ENCODE measurements at regions not wholly inside any gene's neighbourhood (a gene's known extent, or its start where the extent isn't known, plus 50 kb on each side); places are given as distances from the start of the nearest gene placed in this dataset.

- Histone ChIP-seq H4K20me1 (ENCODE audit: insufficient read depth, low read length) (no peaks in the 10 kb centered on the region), H3K9ac (ENCODE audit: insufficient read depth, low read depth, low read length) (no peak overlapping the region), H3K4me2 (ENCODE audit: low read depth, low read length) (no peak overlapping the region), H3K27me3 (ENCODE audit: control insufficient read depth in 1 of 2, insufficient read depth in 2 of 2, low read length in 2 of 2) (no peaks in the 10 kb centered on the region), H2AFZ (ENCODE audit: low read length) (no peak overlapping the region), H3K4me3 (replicated peaks in 1 of 3; ENCODE audit: insufficient read depth in 1 of 3, low read depth in 2 of 3, low read length in 3 of 3) (no peak overlapping the region), H3K36me3 (replicated peaks in 1 of 2; ENCODE audit: control insufficient read depth in 1 of 2, insufficient read depth in 2 of 2, low read length in 2 of 2) (no peaks in the 10 kb centered on the region), H3K79me2 (ENCODE audit: insufficient read depth, low read length) (no peaks in the 10 kb centered on the region), H3K9me3 (ENCODE audit: low read length) (no peaks in the 10 kb centered on the region), H3K27ac (ENCODE audit: extremely low read length, insufficient read depth, low read length) (no peak overlapping the region), H3K4me1 (ENCODE audit: insufficient read depth, low read length) (0 out of 2 replicates have a peak, but pooled peaks cover 9% of the 10 kb centered on the region)
- FAIRE-seq, result no peak
- DNase-seq (ENCODE audit: low spot score), result no peak
- ATAC-seq, result no peak
- POLR2A ChIA-PET, result no interaction called here
- TF ChIP-seq CREB1 (IDR thresholded peaks at IDR 0.05) (peak; percentile 62), CREB1 (CRISPR knock-in tag; IDR thresholded peaks at IDR 0.05) (no peak), KDM5B (CRISPR knock-in tag; IDR thresholded peaks at IDR 0.05; ENCODE audit: borderline replicate concordance) (no peak)
- CTCF ChIA-PET (ENCODE audit: low intra/inter-chr PET ratio, low total read pairs), result no interaction called here
- in situ Hi-C loops (cut with HindIII; ENCODE audit: extremely low pct_ligation_motif_present, low pct_unique_long_range_greater_than_20kb), result no loop called here
- BruUV-seq (replicated peaks), result no TSS peak
- intact Hi-C loops (cut with micrococcal nuclease; ENCODE audit: unreplicated experiment), result no loop called here
Measured at GRCh38 chr9:17060450-17060849, 74.4 kb upstream of the CNTLN start.

- H3K27ac ChIP-seq (ENCODE audit: extremely low read length, insufficient read depth, low read length), result no peak overlapping the region
- H3K79me2 ChIP-seq (ENCODE audit: insufficient read depth, low read length), result no peaks in the 10 kb centered on the region
- H3K27me3 ChIP-seq (ENCODE audit: control insufficient read depth in 1 of 2, insufficient read depth in 2 of 2, low read length in 2 of 2), result no peaks in the 10 kb centered on the region
- FAIRE-seq (no peak), DNase-seq (ENCODE audit: low spot score) (no peak), ATAC-seq (no peak)
- 0 out of 2 replicates have a peak, but pooled peaks cover 9% of the 10 kb centered on the region for H3K4me1 ChIP-seq (ENCODE audit: insufficient read depth, low read length)
- H3K4me2 ChIP-seq (ENCODE audit: low read depth, low read length), result no peak overlapping the region
- no peaks in the 10 kb centered on the region for H3K9me3 ChIP-seq (ENCODE audit: low read length)
- H3K9ac ChIP-seq (ENCODE audit: insufficient read depth, low read depth, low read length), result no peak overlapping the region
- intact Hi-C loops (cut with micrococcal nuclease; ENCODE audit: unreplicated experiment) (no loop called here), in situ Hi-C loops (cut with HindIII; ENCODE audit: extremely low pct_ligation_motif_present, low pct_unique_long_range_greater_than_20kb) (no loop called here)
- no peak overlapping the region for H3K4me3 ChIP-seq (replicated peaks in 1 of 3; ENCODE audit: insufficient read depth in 1 of 3, low read depth in 2 of 3, low read length in 3 of 3)
- 0% methylated on average over 1 of the region's 1 CpG for WGBS (ENCODE audit: low lambda C conversion rate)
- H4K20me1 ChIP-seq (ENCODE audit: insufficient read depth, low read length), result no peaks in the 10 kb centered on the region
- CTCF ChIA-PET (ENCODE audit: low intra/inter-chr PET ratio, low total read pairs), result no interaction called here
- H3K36me3 ChIP-seq (replicated peaks in 1 of 2; ENCODE audit: control insufficient read depth in 1 of 2, insufficient read depth in 2 of 2, low read length in 2 of 2), result no peaks in the 10 kb centered on the region
- POLR2A ChIA-PET, result no interaction called here
- TF ChIP-seq RORA (CRISPR knock-in tag; IDR thresholded peaks at IDR 0.05) (no peak), SP4 (CRISPR knock-in tag; IDR thresholded peaks at IDR 0.05) (no peak), NFE2L2 (IDR thresholded peaks at IDR 0.05; ENCODE audit: low read length) (no peak), ZKSCAN1 (IDR thresholded peaks at IDR 0.05; ENCODE audit: low read length) (no peak), THAP8 (CRISPR knock-in tag; IDR thresholded peaks at IDR 0.05; ENCODE audit: borderline replicate concordance) (no peak), SNAI1 (CRISPR knock-in tag; IDR thresholded peaks at IDR 0.05; ENCODE audit: borderline replicate concordance) (no peak), SP2 (CRISPR knock-in tag; IDR thresholded peaks at IDR 0.05) (no peak), TIGD3 (CRISPR knock-in tag; IDR thresholded peaks at IDR 0.05; ENCODE audit: borderline replicate concordance) (no peak), HOMEZ (CRISPR knock-in tag; IDR thresholded peaks at IDR 0.05; ENCODE audit: low read depth) (no peak), ZFX (CRISPR knock-in tag; IDR thresholded peaks at IDR 0.05; ENCODE audit: low read depth) (no peak), THAP11 (CRISPR knock-in tag; IDR thresholded peaks at IDR 0.05) (no peak), ZNF703 (CRISPR knock-in tag; IDR thresholded peaks at IDR 0.05; ENCODE audit: borderline replicate concordance) (no peak), ZNF670 (CRISPR knock-in tag; IDR thresholded peaks at IDR 0.05; ENCODE audit: borderline replicate concordance) (no peak), BRF2 (CRISPR knock-in tag; IDR thresholded peaks at IDR 0.05) (no peak)
- no TSS peak for BruUV-seq (replicated peaks)
- no peak overlapping the region for H2AFZ ChIP-seq (ENCODE audit: low read length)
Measured at GRCh38 chr9:17059465-17059864, 75.4 kb upstream of the CNTLN start.
